Brain microvascular endothelial cell (primary cell): ENCODE measurements at regions not wholly inside any gene's neighbourhood (a gene's known extent, or its start where the extent isn't known, plus 50 kb on each side); places are given as distances from the start of the nearest gene placed in this dataset.

Experiments
- DNase-seq: peaks from one replicate; pipeline ENCODE4 v3.0.0-alpha.2; 2020
- H3K27ac ChIP-seq: fragments of 250-450 bp; sonication (Bioruptor Pico); 2 replicates; pipeline ENCODE4 v1.5.1; 2020; ENCODE audit warnings: mild to moderate bottlenecking, moderate library complexity
- H3K27me3 ChIP-seq: fragments of 250-450 bp; sonication (Bioruptor Pico); replicated peaks from 2 replicates; pipeline ENCODE4 v1.5.1; 2020; ENCODE audit warnings: mild to moderate bottlenecking
- H3K36me3 ChIP-seq: fragments of 250-450 bp; sonication (Bioruptor Pico); replicated peaks from 2 replicates; pipeline ENCODE4 v1.5.1; 2020; ENCODE audit warnings: mild to moderate bottlenecking
- H3K4me3 ChIP-seq: 2 replicates; pipeline ENCODE4 v1.5.1; 2011; ENCODE audit warnings: low read depth, mild to moderate bottlenecking, control low read depth, low read length, moderate library complexity
- CTCF ChIP-seq: IDR thresholded peaks from 2 replicates; pipeline ENCODE4 v1.5.1; 2011; ENCODE audit warnings: low read depth, mild to moderate bottlenecking, moderate library complexity, low read length, control low read depth, inconsistent platforms; ENCODE audit errors: missing control alignments
- in situ Hi-C: cut with HindIII; loops from 2 replicates; pipeline ENCODE4 v1.10.0; 2017; ENCODE audit warnings: low sequenced_read_pairs, low pct_ligation_motif_present

- Histone ChIP-seq H3K4me3 (no peak overlapping the region), H3K27ac (no peak overlapping the region), H3K27me3 (no peaks in the 10 kb centered on the region), H3K36me3 (no peaks in the 10 kb centered on the region)
- TF ChIP-seq CTCF = no peak
- in situ Hi-C loops = no loop called here
- no peak for DNase-seq
These were observed 664.8 kb upstream of the API5 start for GRCh38 chr11:42646959-42647358.

GRCh38 chr11:42647993-42648392 lies 663.8 kb upstream of the API5 start:
- Histone ChIP-seq H3K4me3 (no peak overlapping the region), H3K27me3 (no peaks in the 10 kb centered on the region), H3K36me3 (no peaks in the 10 kb centered on the region), H3K27ac (no peak overlapping the region)
- DNase-seq = no peak
- no peak for TF ChIP-seq CTCF
- in situ Hi-C loops = no loop called here

- in situ Hi-C loops = no loop called here
These were observed 660.2 kb upstream of the API5 start for GRCh38 chr11:42651621-42652020.

GRCh38 chr11:42657169-42657568 lies 654.6 kb upstream of the API5 start:
- Histone ChIP-seq H3K27me3 (no peaks in the 10 kb centered on the region), H3K27ac (no peak overlapping the region), H3K36me3 (no peaks in the 10 kb centered on the region), H3K4me3 (no peak overlapping the region)
- TF ChIP-seq CTCF = no peak
- DNase-seq = no peak
- in situ Hi-C loops = no loop called here

More at GRCh38 chr11:42651621-42652020, 660.2 kb upstream of the API5 start:
- Histone ChIP-seq H3K27me3 (no peaks in the 10 kb centered on the region), H3K36me3 (no peaks in the 10 kb centered on the region), H3K27ac (no peak overlapping the region), H3K4me3 (no peak overlapping the region)
- no peak for DNase-seq
- TF ChIP-seq CTCF = no peak

GRCh38 chr11:42661942-42662341 lies 649.9 kb upstream of the API5 start:
- in situ Hi-C loops = no loop called here
- H3K4me3 ChIP-seq = no peak overlapping the region
- no peak overlapping the region for H3K27ac ChIP-seq
- H3K36me3 ChIP-seq = no peaks in the 10 kb centered on the region
- H3K27me3 ChIP-seq = no peaks in the 10 kb centered on the region
- DNase-seq = no peak
- no peak for TF ChIP-seq CTCF

- no peaks in the 10 kb centered on the region for H3K36me3 ChIP-seq
- in situ Hi-C loops = no loop called here
- no peak overlapping the region for H3K4me3 ChIP-seq
- H3K27ac ChIP-seq = no peak overlapping the region
- H3K27me3 ChIP-seq = no peaks in the 10 kb centered on the region
- no peak for TF ChIP-seq CTCF
- no peak for DNase-seq
These were observed 642.4 kb upstream of the API5 start for GRCh38 chr11:42669248-42669976.
